ENCODE measurements at regions not wholly inside any gene's neighbourhood (a gene's known extent, or its start where the extent isn't known, plus 50 kb on each side); places are given as distances from the start of the nearest gene placed in this dataset.

- TF ChIP-seq CTCF (IDR thresholded peaks at IDR 0.05), result no peak
- TF ChIP-seq POLR2A (IDR thresholded peaks at IDR 0.05; ENCODE audit: low read depth), result no peak
- TF ChIP-seq POLR2AphosphoS5 (IDR thresholded peaks at IDR 0.05), result no peak
Measured at GRCh38 chr3:107309312-107309711, 67.9 kb upstream of the CCDC54 start.

Data from esophagus muscularis mucosa (tissue), 3 donors.